ENCODE measurements at regions not wholly inside any gene's neighbourhood (a gene's known extent, or its start where the extent isn't known, plus 50 kb on each side); places are given as distances from the start of the nearest gene placed in this dataset.

- TF ChIP-seq TOE1 (IDR thresholded peaks at IDR 0.05; ENCODE audit: borderline replicate concordance) (no peak), TOE1 (CRISPR knock-in tag; IDR thresholded peaks at IDR 0.05; ENCODE audit: borderline replicate concordance, low read depth) (no peak), POLR2AphosphoS2 (IDR thresholded peaks at IDR 0.05; ENCODE audit: low read length) (no peak), HCFC1 (IDR thresholded peaks at IDR 0.05; ENCODE audit: low read depth, low read length) (no peak), SIN3A (IDR thresholded peaks at IDR 0.05; ENCODE audit: borderline replicate concordance in 2 of 2, control insufficient read depth in 1 of 2, low read depth in 2 of 2, low read length in 2 of 2) (no peak), ZNF449 (CRISPR knock-in tag; IDR thresholded peaks at IDR 0.05) (no peak), EP300 (IDR thresholded peaks at IDR 0.05; ENCODE audit: low read length) (no peak), NCOR1 (IDR thresholded peaks at IDR 0.05) (no peak), ZBTB43 (CRISPR knock-in tag; IDR thresholded peaks at IDR 0.05) (no peak), CBX3 (IDR thresholded peaks at IDR 0.05; ENCODE audit: borderline replicate concordance in 1 of 2, low read length in 2 of 2) (no peak), PTBP1 (IDR thresholded peaks at IDR 0.05; ENCODE audit: low read depth, low read length) (no peak)
Measured at GRCh38 chr3:110744723-110745122, 326.9 kb upstream of the NECTIN3 start.

Data from K562 (cell line).